GM12874 (cell line): ENCODE measurements at regions not wholly inside any gene's neighbourhood (a gene's known extent, or its start where the extent isn't known, plus 50 kb on each side); places are given as distances from the start of the nearest gene placed in this dataset.

Source experiments
- TF ChIP-seq, protein P1 (sequence below): IDR thresholded peaks from 2 replicates; pipeline ENCODE4 v1.5.1; 2011; ENCODE audit warnings: low read depth, mild to moderate bottlenecking, control low read depth, low read length, moderate library complexity; ENCODE audit not compliant: insufficient read depth

DNA sequence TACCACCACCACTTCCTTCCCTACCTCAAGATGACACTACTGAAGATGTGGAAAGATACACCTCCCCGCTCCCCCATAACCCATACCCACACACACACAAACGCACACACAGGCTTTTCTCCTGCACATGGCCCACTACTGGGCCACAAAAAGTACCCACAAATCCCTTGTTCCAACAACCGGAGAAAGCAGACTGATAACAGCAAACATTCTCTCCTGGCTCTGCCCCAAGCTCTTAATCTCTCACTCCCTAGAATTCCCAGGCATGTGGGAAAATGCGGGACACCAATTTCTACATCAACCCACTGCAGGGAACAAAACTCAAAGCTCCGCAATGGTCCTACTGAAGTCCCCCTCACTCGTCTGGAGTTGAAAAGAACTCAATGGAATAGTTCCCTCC is 611.0 kb upstream of the KLF4 start:
- TF ChIP-seq, protein P1, sequence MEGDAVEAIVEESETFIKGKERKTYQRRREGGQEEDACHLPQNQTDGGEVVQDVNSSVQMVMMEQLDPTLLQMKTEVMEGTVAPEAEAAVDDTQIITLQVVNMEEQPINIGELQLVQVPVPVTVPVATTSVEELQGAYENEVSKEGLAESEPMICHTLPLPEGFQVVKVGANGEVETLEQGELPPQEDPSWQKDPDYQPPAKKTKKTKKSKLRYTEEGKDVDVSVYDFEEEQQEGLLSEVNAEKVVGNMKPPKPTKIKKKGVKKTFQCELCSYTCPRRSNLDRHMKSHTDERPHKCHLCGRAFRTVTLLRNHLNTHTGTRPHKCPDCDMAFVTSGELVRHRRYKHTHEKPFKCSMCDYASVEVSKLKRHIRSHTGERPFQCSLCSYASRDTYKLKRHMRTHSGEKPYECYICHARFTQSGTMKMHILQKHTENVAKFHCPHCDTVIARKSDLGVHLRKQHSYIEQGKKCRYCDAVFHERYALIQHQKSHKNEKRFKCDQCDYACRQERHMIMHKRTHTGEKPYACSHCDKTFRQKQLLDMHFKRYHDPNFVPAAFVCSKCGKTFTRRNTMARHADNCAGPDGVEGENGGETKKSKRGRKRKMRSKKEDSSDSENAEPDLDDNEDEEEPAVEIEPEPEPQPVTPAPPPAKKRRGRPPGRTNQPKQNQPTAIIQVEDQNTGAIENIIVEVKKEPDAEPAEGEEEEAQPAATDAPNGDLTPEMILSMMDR = no peak

DNA sequence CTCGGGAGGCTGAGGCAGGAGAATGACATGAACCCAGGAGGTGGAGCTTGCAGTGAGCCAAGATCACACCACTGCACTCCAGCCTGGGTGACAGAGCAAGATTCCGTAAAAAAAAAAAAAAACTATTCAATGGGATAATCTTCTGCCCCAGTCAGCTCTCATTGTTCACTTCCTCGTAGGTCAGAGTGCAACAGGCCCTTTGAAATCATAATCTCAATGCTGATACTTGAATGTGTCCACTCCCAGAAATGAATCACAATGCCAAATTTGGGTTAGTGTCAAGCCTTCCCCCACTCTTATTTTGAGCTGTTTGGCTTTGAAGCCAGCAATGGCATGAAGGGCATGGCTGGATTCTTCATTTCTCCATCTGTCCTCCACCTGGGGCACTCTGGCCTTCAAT is 610.3 kb upstream of the KLF4 start:
- TF ChIP-seq, protein P1 = no peak

DNA sequence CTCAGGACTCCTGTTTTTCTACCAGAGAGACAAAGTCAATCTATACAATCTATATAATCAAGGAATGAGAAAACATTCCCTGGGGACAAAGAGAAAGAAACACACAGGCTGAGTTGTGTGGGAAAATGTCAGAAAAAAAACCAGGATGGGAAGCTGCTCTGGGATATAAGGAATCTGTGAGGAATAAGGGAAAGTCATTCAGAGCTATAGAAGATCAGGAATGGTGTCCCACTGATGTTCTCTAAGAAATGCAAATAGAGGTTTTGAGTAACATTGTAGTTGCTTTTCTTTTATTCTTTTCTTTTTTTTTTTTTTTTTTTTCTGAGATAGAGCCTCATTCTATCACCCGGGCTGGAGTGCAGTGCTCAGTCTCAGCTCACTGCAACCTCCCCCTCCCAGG is 605.9 kb upstream of the KLF4 start:
- TF ChIP-seq, protein P1 = no peak

DNA sequence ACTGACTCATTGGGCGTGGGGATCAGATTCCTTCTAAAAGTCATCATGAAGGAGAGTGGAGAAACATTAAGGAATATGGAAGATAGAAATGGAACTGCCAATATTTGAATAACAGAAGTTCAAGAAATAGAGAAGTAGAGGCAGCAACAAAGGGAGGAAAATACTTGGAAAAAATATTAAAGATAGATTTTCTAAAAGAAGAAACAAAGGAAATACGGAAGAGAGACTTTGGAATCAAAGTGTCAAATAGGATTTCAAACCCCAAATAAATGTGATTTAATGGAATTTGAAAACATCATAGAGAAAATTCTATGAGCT is 605.1 kb upstream of the KLF4 start:
- TF ChIP-seq, protein P1 = no peak

DNA sequence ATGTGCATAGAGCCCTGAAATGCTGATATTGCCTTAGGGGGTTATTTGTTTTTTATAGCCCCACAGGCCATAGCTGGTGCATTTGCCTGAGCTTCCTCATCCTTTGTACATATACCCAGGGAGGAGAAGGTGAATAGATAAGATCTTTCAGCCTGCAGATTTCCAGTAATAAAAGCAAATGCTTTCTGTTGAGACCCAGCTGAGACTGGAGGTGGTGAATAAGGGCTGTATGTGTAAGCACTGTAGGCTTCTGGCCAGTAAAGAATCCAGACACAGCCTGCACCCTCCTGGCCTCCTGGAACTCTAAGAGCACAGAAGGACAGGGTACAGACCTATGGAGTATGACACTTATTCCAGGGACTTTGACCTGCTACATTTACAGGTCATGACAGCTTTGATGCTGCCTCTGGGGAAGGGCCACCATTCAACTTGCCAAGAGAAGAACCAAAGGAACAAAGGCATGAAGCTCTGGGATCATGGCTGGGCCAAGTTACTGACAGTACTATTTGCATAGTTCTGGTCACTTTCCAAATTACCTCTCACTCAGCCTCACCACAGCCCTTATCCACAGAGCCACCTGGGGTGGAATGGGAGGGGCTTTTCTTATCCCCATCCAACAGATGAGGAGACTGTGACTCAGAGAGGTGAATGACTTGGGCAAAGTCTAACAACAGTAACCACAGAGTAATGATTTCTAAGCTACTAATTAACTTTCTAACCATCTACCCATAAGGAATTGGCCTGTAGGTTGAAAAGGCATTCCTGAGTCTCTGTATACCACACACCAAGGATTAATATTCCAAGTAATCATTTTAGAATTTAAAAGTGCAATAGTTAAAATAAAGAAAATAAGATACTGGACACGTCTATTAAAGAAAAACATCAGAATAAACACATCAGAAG is 604.5 kb upstream of the KLF4 start:
- TF ChIP-seq, protein P1 = no peak

DNA sequence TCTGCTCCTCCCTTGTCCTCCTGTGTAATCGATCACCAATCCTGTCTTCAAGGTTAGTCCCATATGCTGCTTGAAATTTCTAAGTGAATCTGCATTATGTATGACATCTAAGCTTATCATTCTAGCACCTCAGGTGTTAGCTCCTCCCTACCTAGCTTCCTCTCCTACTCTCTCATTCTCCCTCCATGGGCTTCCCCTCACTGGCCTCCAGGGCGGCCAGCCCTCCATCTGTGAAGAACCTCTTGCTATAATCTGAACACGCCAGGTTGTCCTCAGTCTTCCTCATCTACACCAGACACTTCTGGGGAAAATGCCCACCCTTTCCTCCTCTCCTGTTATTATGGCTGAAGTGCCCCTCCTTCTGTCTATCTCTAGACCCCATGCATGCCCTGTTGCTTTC is 599.3 kb upstream of the KLF4 start:
- TF ChIP-seq, protein P1 = no peak

DNA sequence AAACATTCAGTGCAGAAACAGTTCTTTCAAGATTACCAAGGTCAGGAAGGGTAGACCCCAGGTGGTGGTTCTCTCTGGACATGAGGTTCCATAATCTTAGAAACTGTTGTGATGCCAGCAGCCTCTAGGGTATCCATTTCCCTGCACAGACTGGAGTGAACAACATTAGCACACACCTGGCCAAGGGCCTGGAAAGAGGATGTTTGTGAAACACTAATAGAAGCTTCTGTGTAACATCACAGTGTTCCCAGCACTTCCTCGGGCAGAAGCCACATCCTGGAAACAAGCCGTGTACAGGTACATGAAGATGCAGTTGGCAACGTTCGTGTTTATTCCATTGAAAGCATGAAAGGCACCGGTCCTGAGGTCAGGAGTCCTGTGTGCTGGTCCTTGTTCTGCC is 598.2 kb upstream of the KLF4 start:
- TF ChIP-seq, protein P1 = no peak
